ENCODE measurements at regions not wholly inside any gene's neighbourhood (a gene's known extent, or its start where the extent isn't known, plus 50 kb on each side); places are given as distances from the start of the nearest gene placed in this dataset.

GRCh38 chr7:115505136-115505535 is 525.4 kb downstream of the TFEC start:
- Histone ChIP-seq H3K27me3 (ENCODE audit: control insufficient read depth, insufficient read depth, low read length) (no peaks in the 10 kb centered on the region), H3K9ac (ENCODE audit: low read length) (no peak overlapping the region), H3K27ac (ENCODE audit: low read depth, low read length) (no peak overlapping the region), H3K36me3 (ENCODE audit: control insufficient read depth, insufficient read depth, low read length) (no peaks in the 10 kb centered on the region), H3K4me3 (ENCODE audit: low read length) (no peak overlapping the region), H3K4me1 (ENCODE audit: control insufficient read depth, insufficient read depth, low read length) (no peaks in the 10 kb centered on the region)

GRCh38 chr7:115499956-115500355 is 530.6 kb downstream of the TFEC start:
- no peaks in the 10 kb centered on the region for H3K27me3 ChIP-seq (ENCODE audit: control insufficient read depth, insufficient read depth, low read length)
- no peak overlapping the region for H3K27ac ChIP-seq (ENCODE audit: low read depth, low read length)
- H3K4me3 ChIP-seq (ENCODE audit: low read length): no peak overlapping the region
- H3K4me1 ChIP-seq (ENCODE audit: control insufficient read depth, insufficient read depth, low read length): no peaks in the 10 kb centered on the region
- H3K9ac ChIP-seq (ENCODE audit: low read length): no peak overlapping the region
- H3K36me3 ChIP-seq (ENCODE audit: control insufficient read depth, insufficient read depth, low read length): no peaks in the 10 kb centered on the region

- H3K9ac ChIP-seq (ENCODE audit: low read length): no peak overlapping the region
- H3K36me3 ChIP-seq (ENCODE audit: control insufficient read depth, insufficient read depth, low read length): no peaks in the 10 kb centered on the region
- H3K4me1 ChIP-seq (ENCODE audit: control insufficient read depth, insufficient read depth, low read length): no peaks in the 10 kb centered on the region
- H3K4me3 ChIP-seq (ENCODE audit: low read length): no peak overlapping the region
- H3K27ac ChIP-seq (ENCODE audit: low read depth, low read length): no peak overlapping the region
- H3K27me3 ChIP-seq (ENCODE audit: control insufficient read depth, insufficient read depth, low read length): no peaks in the 10 kb centered on the region
Measured at GRCh38 chr7:115496006-115496405, 534.6 kb downstream of the TFEC start.

GRCh38 chr7:115494529-115495147 is 535.9 kb downstream of the TFEC start:
- no peaks in the 10 kb centered on the region for H3K36me3 ChIP-seq (ENCODE audit: control insufficient read depth, insufficient read depth, low read length)
- no peak overlapping the region for H3K27ac ChIP-seq (ENCODE audit: low read depth, low read length)
- H3K27me3 ChIP-seq (ENCODE audit: control insufficient read depth, insufficient read depth, low read length): no peaks in the 10 kb centered on the region
- H3K4me3 ChIP-seq (ENCODE audit: low read length): no peak overlapping the region
- no peak overlapping the region for H3K9ac ChIP-seq (ENCODE audit: low read length)
- no peaks in the 10 kb centered on the region for H3K4me1 ChIP-seq (ENCODE audit: control insufficient read depth, insufficient read depth, low read length)

GRCh38 chr7:115493381-115493780 is 537.2 kb downstream of the TFEC start:
- Histone ChIP-seq H3K27me3 (ENCODE audit: control insufficient read depth, insufficient read depth, low read length) (no peaks in the 10 kb centered on the region), H3K4me1 (ENCODE audit: control insufficient read depth, insufficient read depth, low read length) (no peaks in the 10 kb centered on the region), H3K27ac (ENCODE audit: low read depth, low read length) (no peak overlapping the region), H3K36me3 (ENCODE audit: control insufficient read depth, insufficient read depth, low read length) (no peaks in the 10 kb centered on the region), H3K9ac (ENCODE audit: low read length) (no peak overlapping the region), H3K4me3 (ENCODE audit: low read length) (no peak overlapping the region)

- H3K4me1 ChIP-seq (ENCODE audit: control insufficient read depth, insufficient read depth, low read length): no peaks in the 10 kb centered on the region
- H3K36me3 ChIP-seq (ENCODE audit: control insufficient read depth, insufficient read depth, low read length): no peaks in the 10 kb centered on the region
- no peaks in the 10 kb centered on the region for H3K27me3 ChIP-seq (ENCODE audit: control insufficient read depth, insufficient read depth, low read length)
- no peak overlapping the region for H3K9ac ChIP-seq (ENCODE audit: low read length)
- no peak overlapping the region for H3K27ac ChIP-seq (ENCODE audit: low read depth, low read length)
- H3K4me3 ChIP-seq (ENCODE audit: low read length): no peak overlapping the region
Measured at GRCh38 chr7:115491744-115492380, 538.7 kb downstream of the TFEC start.

- Histone ChIP-seq H3K36me3 (ENCODE audit: control insufficient read depth, insufficient read depth, low read length) (no peaks in the 10 kb centered on the region), H3K27me3 (ENCODE audit: control insufficient read depth, insufficient read depth, low read length) (no peaks in the 10 kb centered on the region), H3K9ac (ENCODE audit: low read length) (no peak overlapping the region), H3K27ac (ENCODE audit: low read depth, low read length) (no peak overlapping the region), H3K4me3 (ENCODE audit: low read length) (no peak overlapping the region), H3K4me1 (ENCODE audit: control insufficient read depth, insufficient read depth, low read length) (no peaks in the 10 kb centered on the region)
Measured at GRCh38 chr7:115479448-115479847, 551.1 kb downstream of the TFEC start.

- Histone ChIP-seq H3K27me3 (ENCODE audit: control insufficient read depth, insufficient read depth, low read length) (no peaks in the 10 kb centered on the region), H3K4me3 (ENCODE audit: low read length) (no peak overlapping the region), H3K4me1 (ENCODE audit: control insufficient read depth, insufficient read depth, low read length) (no peaks in the 10 kb centered on the region), H3K36me3 (ENCODE audit: control insufficient read depth, insufficient read depth, low read length) (no peaks in the 10 kb centered on the region), H3K9ac (ENCODE audit: low read length) (no peak overlapping the region), H3K27ac (ENCODE audit: low read depth, low read length) (no peak overlapping the region)
Measured at GRCh38 chr7:115478426-115478825, 552.1 kb downstream of the TFEC start.

GRCh38 chr7:115477193-115477651 is 553.3 kb downstream of the TFEC start:
- peak overlapping the region; percentile 61 for H3K4me3 ChIP-seq (ENCODE audit: low read length)
- peak overlapping the region; percentile 42 for H3K27ac ChIP-seq (ENCODE audit: low read depth, low read length)
- no peak overlapping the region for H3K9ac ChIP-seq (ENCODE audit: low read length)
- no peaks in the 10 kb centered on the region for H3K27me3 ChIP-seq (ENCODE audit: control insufficient read depth, insufficient read depth, low read length)
- H3K4me1 ChIP-seq (ENCODE audit: control insufficient read depth, insufficient read depth, low read length): no peaks in the 10 kb centered on the region
- H3K36me3 ChIP-seq (ENCODE audit: control insufficient read depth, insufficient read depth, low read length): no peaks in the 10 kb centered on the region

GRCh38 chr7:115476671-115477181 is 553.8 kb downstream of the TFEC start:
- H3K27ac ChIP-seq (ENCODE audit: low read depth, low read length): peak overlapping the region; percentile 42
- H3K36me3 ChIP-seq (ENCODE audit: control insufficient read depth, insufficient read depth, low read length): no peaks in the 10 kb centered on the region
- no peaks in the 10 kb centered on the region for H3K27me3 ChIP-seq (ENCODE audit: control insufficient read depth, insufficient read depth, low read length)
- peak overlapping the region; percentile 61 for H3K4me3 ChIP-seq (ENCODE audit: low read length)
- H3K4me1 ChIP-seq (ENCODE audit: control insufficient read depth, insufficient read depth, low read length): no peaks in the 10 kb centered on the region
- no peak overlapping the region for H3K9ac ChIP-seq (ENCODE audit: low read length)

GRCh38 chr7:115475761-115476385 is 554.0 kb downstream of the MDFIC start:
- H3K36me3 ChIP-seq (ENCODE audit: control insufficient read depth, insufficient read depth, low read length): no peaks in the 10 kb centered on the region

GRCh38 chr7:115475206-115475605 is 553.3 kb downstream of the MDFIC start:
- Histone ChIP-seq H3K27me3 (ENCODE audit: control insufficient read depth, insufficient read depth, low read length) (no peaks in the 10 kb centered on the region), H3K4me1 (ENCODE audit: control insufficient read depth, insufficient read depth, low read length) (no peaks in the 10 kb centered on the region), H3K27ac (ENCODE audit: low read depth, low read length) (no peak overlapping the region), H3K4me3 (ENCODE audit: low read length) (no peak overlapping the region), H3K9ac (ENCODE audit: low read length) (no peak overlapping the region), H3K36me3 (ENCODE audit: control insufficient read depth, insufficient read depth, low read length) (no peaks in the 10 kb centered on the region)

More at GRCh38 chr7:115475761-115476385, 554.0 kb downstream of the MDFIC start:
- H3K9ac ChIP-seq (ENCODE audit: low read length): no peak overlapping the region
- H3K27me3 ChIP-seq (ENCODE audit: control insufficient read depth, insufficient read depth, low read length): no peaks in the 10 kb centered on the region
- H3K4me1 ChIP-seq (ENCODE audit: control insufficient read depth, insufficient read depth, low read length): no peaks in the 10 kb centered on the region
- H3K27ac ChIP-seq (ENCODE audit: low read depth, low read length): peak overlapping the region; percentile 16
- no peak overlapping the region for H3K4me3 ChIP-seq (ENCODE audit: low read length)
